OCI-LY1 (cell line): ENCODE measurements at regions not wholly inside any gene's neighbourhood (a gene's known extent, or its start where the extent isn't known, plus 50 kb on each side); places are given as distances from the start of the nearest gene placed in this dataset.

ENCODE experiments used
- H2AFZ ChIP-seq: fragments of 200-600 bp; sonication (generic), shearing (Covaris generic); 2 replicates; pipeline ENCODE4 v1.6.0; 2014; ENCODE audit warnings: antibody characterized with exemption, mild to moderate bottlenecking, low read length
- H3F3A ChIP-seq: fragments of 200-600 bp; sonication (generic), shearing (Covaris generic); 2 replicates; pipeline ENCODE4 v1.6.0; 2014; ENCODE audit warnings: mild to moderate bottlenecking, antibody characterized with exemption, low read length, moderate library complexity; ENCODE audit not compliant: insufficient read depth
- H3K27ac ChIP-seq: fragments of 200-600 bp; sonication (generic); 2 replicates; pipeline ENCODE4 v1.5.1; 2014; ENCODE audit warnings: low read length, mixed run types, mild to moderate bottlenecking, low read depth; ENCODE audit not compliant: poor library complexity, severe bottlenecking
- H3K27me3 ChIP-seq: fragments of 200-600 bp; sonication (generic); 2 replicates; pipeline ENCODE4 v1.6.0; 2014; ENCODE audit warnings: antibody characterized with exemption, mild to moderate bottlenecking, low read length, moderate library complexity; ENCODE audit not compliant: insufficient read depth
- H3K36me3 ChIP-seq: fragments of 200-600 bp; sonication (generic); 2 replicates; pipeline ENCODE4 v1.6.1; 2014; ENCODE audit warnings: mild to moderate bottlenecking, antibody characterized with exemption, low read length, moderate library complexity, mixed read lengths; ENCODE audit not compliant: insufficient read depth
- H3K4me1 ChIP-seq: fragments of 200-600 bp; sonication (generic); 2 replicates; pipeline ENCODE4 v1.5.1; 2014; ENCODE audit warnings: mild to moderate bottlenecking, low read length, moderate library complexity; ENCODE audit not compliant: insufficient read depth, severe bottlenecking
- H3K4me2 ChIP-seq: fragments of 200-600 bp; sonication (generic), shearing (Covaris generic); 2 replicates; pipeline ENCODE4 v1.6.1; 2014; ENCODE audit warnings: low read length
- H3K4me3 ChIP-seq: fragments of 200-600 bp; sonication (generic); 2 replicates; pipeline ENCODE4 v1.5.1; 2014; ENCODE audit warnings: low read length, low read depth, mild to moderate bottlenecking, mixed read lengths; ENCODE audit not compliant: poor library complexity, severe bottlenecking
- H3K79me2 ChIP-seq: fragments of 200-600 bp; shearing (Covaris generic); 2 replicates; pipeline ENCODE4 v1.6.1; 2016; ENCODE audit warnings: mixed run types, low read length, mixed read lengths; ENCODE audit not compliant: insufficient read depth
- H3K9ac ChIP-seq: fragments of 200-600 bp; sonication (generic), shearing (Covaris generic); 2 replicates; pipeline ENCODE4 v1.6.1; 2014; ENCODE audit warnings: mild to moderate bottlenecking, low read length, mixed read lengths
- H3K9me2 ChIP-seq: fragments of 200-600 bp; sonication (generic), shearing (Covaris generic); 2 replicates; pipeline ENCODE4 v1.6.1; 2014; ENCODE audit warnings: low read depth, mild to moderate bottlenecking, low read length, mixed read lengths
- H3K9me3 ChIP-seq: fragments of 200-600 bp; shearing (Covaris generic); 2 replicates; pipeline ENCODE4 v1.6.1; 2014; ENCODE audit warnings: low read length, mixed read lengths
- H4K20me1 ChIP-seq: fragments of 200-600 bp; sonication (generic), shearing (Covaris generic); 2 replicates; pipeline ENCODE4 v1.6.0; 2016; ENCODE audit warnings: mild to moderate bottlenecking, low read length; ENCODE audit not compliant: insufficient read depth
- CTCF ChIP-seq: fragments of 200-600 bp; sonication (generic), shearing (Covaris generic); IDR thresholded peaks from 2 replicates; pipeline ENCODE4 v1.5.1; 2017; ENCODE audit warnings: mild to moderate bottlenecking, antibody characterized with exemption, low read length, moderate library complexity, mixed read lengths
- EZH2 ChIP-seq: fragments of 200-600 bp; sonication (generic), shearing (Covaris generic); IDR thresholded peaks from 2 replicates; pipeline ENCODE4 v1.8.0; 2017; ENCODE audit warnings: borderline replicate concordance, mixed run types, mild to moderate bottlenecking, antibody characterized with exemption, low read length, moderate library complexity, mixed read lengths

GRCh38 chr16:49972280-49972679 is 52.7 kb upstream of the CNEP1R1 start:
- H3K36me3 ChIP-seq: no peaks in the 10 kb centered on the region
- no peak overlapping the region for H3K27ac ChIP-seq
- no peaks in the 10 kb centered on the region for H3F3A ChIP-seq
- no peak overlapping the region for H2AFZ ChIP-seq
- H3K27me3 ChIP-seq: no peaks in the 10 kb centered on the region; the same call in 1 of the 2 replicates
- H4K20me1 ChIP-seq: no peaks in the 10 kb centered on the region
- no peak overlapping the region for H3K4me2 ChIP-seq
- TF ChIP-seq CTCF (no peak), EZH2 (no peak)
- H3K79me2 ChIP-seq: no peaks in the 10 kb centered on the region
- H3K4me1 ChIP-seq: no peaks in the 10 kb centered on the region
- H3K4me3 ChIP-seq: no peak overlapping the region
- no peaks in the 10 kb centered on the region for H3K9me3 ChIP-seq
- no peaks in the 10 kb centered on the region for H3K9me2 ChIP-seq
- no peak overlapping the region for H3K9ac ChIP-seq

- TF ChIP-seq CTCF: no peak
- TF ChIP-seq EZH2: no peak
- Histone ChIP-seq H4K20me1 (no peaks in the 10 kb centered on the region), H3K4me2 (no peak overlapping the region), H3K27ac (no peak overlapping the region), H3K9me2 (no peaks in the 10 kb centered on the region), H3K79me2 (no peaks in the 10 kb centered on the region), H3K9ac (no peak overlapping the region), H3K36me3 (no peaks in the 10 kb centered on the region), H3K4me1 (no peaks in the 10 kb centered on the region), H3K4me3 (no peak overlapping the region), H3K9me3 (no peaks in the 10 kb centered on the region), H3K27me3 (no peaks in the 10 kb centered on the region; the same call in 1 of the 2 replicates), H3F3A (no peaks in the 10 kb centered on the region), H2AFZ (no peak overlapping the region)
Observed at GRCh38 chr16:49972961-49973360, 52.1 kb upstream of the CNEP1R1 start.
